ENCODE measurements at regions not wholly inside any gene's neighbourhood (a gene's known extent, or its start where the extent isn't known, plus 50 kb on each side); places are given as distances from the start of the nearest gene placed in this dataset.

- TF ChIP-seq, protein P1, sequence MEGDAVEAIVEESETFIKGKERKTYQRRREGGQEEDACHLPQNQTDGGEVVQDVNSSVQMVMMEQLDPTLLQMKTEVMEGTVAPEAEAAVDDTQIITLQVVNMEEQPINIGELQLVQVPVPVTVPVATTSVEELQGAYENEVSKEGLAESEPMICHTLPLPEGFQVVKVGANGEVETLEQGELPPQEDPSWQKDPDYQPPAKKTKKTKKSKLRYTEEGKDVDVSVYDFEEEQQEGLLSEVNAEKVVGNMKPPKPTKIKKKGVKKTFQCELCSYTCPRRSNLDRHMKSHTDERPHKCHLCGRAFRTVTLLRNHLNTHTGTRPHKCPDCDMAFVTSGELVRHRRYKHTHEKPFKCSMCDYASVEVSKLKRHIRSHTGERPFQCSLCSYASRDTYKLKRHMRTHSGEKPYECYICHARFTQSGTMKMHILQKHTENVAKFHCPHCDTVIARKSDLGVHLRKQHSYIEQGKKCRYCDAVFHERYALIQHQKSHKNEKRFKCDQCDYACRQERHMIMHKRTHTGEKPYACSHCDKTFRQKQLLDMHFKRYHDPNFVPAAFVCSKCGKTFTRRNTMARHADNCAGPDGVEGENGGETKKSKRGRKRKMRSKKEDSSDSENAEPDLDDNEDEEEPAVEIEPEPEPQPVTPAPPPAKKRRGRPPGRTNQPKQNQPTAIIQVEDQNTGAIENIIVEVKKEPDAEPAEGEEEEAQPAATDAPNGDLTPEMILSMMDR (conservative IDR thresholded peaks at IDR 0.05; ENCODE audit: low read length) = no peak
- no peak overlapping the region for H3K4me3 ChIP-seq (ENCODE audit: low read length)
- DNase-seq (ENCODE audit: low read depth) = peak; percentile 11
Measured at GRCh38 chr11:80297858-80298632, 857.2 kb upstream of the TENM4 start.

GRCh38 chr11:80293293-80293692, 852.5 kb upstream of the TENM4 start:
- no peak for DNase-seq (ENCODE audit: low read depth)
- TF ChIP-seq, protein P1 (conservative IDR thresholded peaks at IDR 0.05; ENCODE audit: low read length) = no peak
- no peak overlapping the region for H3K4me3 ChIP-seq (ENCODE audit: low read length)

DNA sequence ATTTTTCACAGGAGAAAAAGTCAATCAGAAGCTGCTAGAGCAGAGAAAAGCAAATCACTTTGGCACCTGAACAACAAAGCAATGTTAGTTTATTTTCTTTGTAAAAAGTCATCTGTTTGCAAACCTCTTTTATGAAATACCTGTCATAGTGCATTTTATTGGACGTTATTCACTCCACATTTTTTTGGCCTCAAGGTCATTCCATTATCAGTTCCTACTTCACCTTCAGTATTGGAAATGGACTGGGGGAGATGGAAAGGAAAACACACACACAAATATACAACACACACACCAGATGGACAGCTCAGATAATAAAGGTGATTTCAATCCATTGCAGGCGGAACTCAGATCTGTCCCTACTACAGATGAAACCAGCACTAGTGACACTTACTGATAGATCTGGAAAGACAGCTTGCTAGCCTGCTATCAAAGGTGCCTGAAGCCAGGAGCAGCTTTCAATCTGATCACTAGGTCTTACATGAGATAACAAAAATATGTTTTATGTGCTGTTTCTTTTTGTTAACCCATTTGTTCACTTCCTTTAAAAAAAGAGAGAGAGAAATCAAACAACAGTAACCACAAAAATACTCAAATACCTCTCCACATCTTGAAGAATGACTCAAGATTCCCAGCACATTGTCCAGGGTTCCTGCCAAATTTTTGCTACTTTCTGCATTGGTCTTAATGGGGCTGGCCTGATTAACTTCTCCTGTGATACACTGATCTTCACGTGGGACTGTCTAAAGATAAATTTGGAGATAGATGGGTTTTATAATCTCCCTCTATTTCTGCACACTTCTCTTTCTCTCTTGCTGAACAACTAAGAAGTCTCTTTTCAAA, 844.3 kb upstream of the TENM4 start:
- DNase-seq (ENCODE audit: low read depth) = peak; percentile 5
- H3K4me3 ChIP-seq (ENCODE audit: low read length) = no peak overlapping the region
- TF ChIP-seq, protein P1 (conservative IDR thresholded peaks at IDR 0.05; ENCODE audit: low read length) = no peak

GRCh38 chr11:80282643-80283042, 841.8 kb upstream of the TENM4 start:
- DNase-seq (ENCODE audit: low read depth) = no peak
- H3K4me3 ChIP-seq (ENCODE audit: low read length) = no peak overlapping the region
- TF ChIP-seq, protein P1 (conservative IDR thresholded peaks at IDR 0.05; ENCODE audit: low read length) = no peak

DNA sequence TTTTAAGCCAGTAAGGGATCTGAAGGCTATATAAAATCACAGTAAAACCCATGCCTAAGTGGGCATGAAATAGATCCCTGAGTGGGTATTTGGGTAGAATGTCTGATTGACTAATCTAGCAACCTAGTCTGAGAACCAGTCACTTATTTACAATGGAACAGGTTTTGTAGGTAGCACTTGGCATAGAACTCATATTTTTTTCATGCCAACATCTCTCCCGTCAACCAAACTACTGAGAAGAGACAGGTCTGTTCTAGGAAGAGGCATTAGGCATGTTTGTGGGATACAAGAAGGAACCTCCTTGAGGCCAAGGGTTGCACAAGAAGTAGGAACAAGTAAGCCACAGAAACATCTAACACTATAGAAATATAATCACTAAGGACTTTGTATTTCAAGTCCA, 840.4 kb upstream of the TENM4 start:
- no peak for DNase-seq (ENCODE audit: low read depth)
- no peak overlapping the region for H3K4me3 ChIP-seq (ENCODE audit: low read length)
- TF ChIP-seq, protein P1 (conservative IDR thresholded peaks at IDR 0.05; ENCODE audit: low read length) = no peak

- DNase-seq (ENCODE audit: low read depth) = no peak
- TF ChIP-seq, protein P1 (conservative IDR thresholded peaks at IDR 0.05; ENCODE audit: low read length) = no peak
- no peak overlapping the region for H3K4me3 ChIP-seq (ENCODE audit: low read length)
Measured at GRCh38 chr11:80280737-80281136, 839.9 kb upstream of the TENM4 start.
